Ascending aorta (tissue), 2 donors: ENCODE measurements at regions not wholly inside any gene's neighbourhood (a gene's known extent, or its start where the extent isn't known, plus 50 kb on each side); places are given as distances from the start of the nearest gene placed in this dataset.

ENCODE experiments used
- DNase-seq, 2 donors: peaks; one replicate each; pipeline ENCODE4 v3.0.0-alpha.2; 2019; ENCODE audit warnings: low spot score in 2 of 2
- H3K27ac ChIP-seq, 2 donors: fragments of 200-600 bp; sonication (generic); one replicate each; pipeline ENCODE4 v1.5.1; 2016 to 2017; ENCODE audit warnings: mild to moderate bottlenecking in 1 of 2
- H3K27me3 ChIP-seq: fragments of 200-600 bp; sonication (generic); one replicate; pipeline ENCODE4 v1.5.1; 2017
- H3K36me3 ChIP-seq, 2 donors: fragments of 200-600 bp; sonication (generic); one replicate each; pipeline ENCODE4 v1.5.1; 2016
- H3K4me1 ChIP-seq, 2 donors: fragments of 200-600 bp; sonication (generic); one replicate each; pipeline ENCODE4 v1.5.1; 2016 to 2017; ENCODE audit warnings: mild to moderate bottlenecking in 1 of 2
- H3K4me3 ChIP-seq, 2 donors: fragments of 200-600 bp; sonication (generic); one replicate each; pipeline ENCODE4 v1.5.1; 2016 to 2017; ENCODE audit warnings: mild to moderate bottlenecking in 1 of 2
- H3K9me3 ChIP-seq, 2 donors: fragments of 200-600 bp; sonication (generic); one replicate each; pipeline ENCODE4 v1.5.1; 2016
- CTCF ChIP-seq, 3 experiments: fragments of 200-600 bp in 2 of 3; fragments of 450-650 bp in 1 of 3; sonication (generic) in 2 of 3; IDR thresholded peaks; one replicate each; pipeline ENCODE4 v1.5.1; 2016 to 2019; ENCODE audit warnings: antibody characterized with exemption in 3 of 3, mild to moderate bottlenecking in 1 of 3, moderate library complexity in 1 of 3
- intact Hi-C: fragments of 100-400 bp; cut with DNase I; formaldehyde crosslinking; loops from one replicate; pipeline ENCODE4 v1.15.1; 2023

- intact Hi-C loops = no loop called here
- Histone ChIP-seq H3K36me3 (no peaks in the 10 kb centered on the region), H3K27me3 (no peaks in the 10 kb centered on the region), H3K27ac (no peak overlapping the region), H3K4me3 (no peak overlapping the region), H3K4me1 (no peaks in the 10 kb centered on the region), H3K9me3 (no peaks in the 10 kb centered on the region)
- no peak for TF ChIP-seq CTCF (IDR thresholded peaks at IDR 0.05)
- DNase-seq = no peak
These were observed 497.0 kb downstream of the DTWD2 start for GRCh38 chr5:118491351-118491750.

- no peak overlapping the region for H3K27ac ChIP-seq
- no peaks in the 10 kb centered on the region for H3K27me3 ChIP-seq
- intact Hi-C loops = no loop called here
- H3K36me3 ChIP-seq = no peaks in the 10 kb centered on the region
- no peak overlapping the region for H3K4me3 ChIP-seq
- TF ChIP-seq CTCF (IDR thresholded peaks at IDR 0.05) = no peak
- no peak for DNase-seq
- H3K4me1 ChIP-seq = no peaks in the 10 kb centered on the region
- no peaks in the 10 kb centered on the region for H3K9me3 ChIP-seq
These were observed 501.6 kb downstream of the DTWD2 start for GRCh38 chr5:118486647-118487225.

GRCh38 chr5:118479285-118479684, 509.1 kb downstream of the DTWD2 start:
- H3K27ac ChIP-seq = no peak overlapping the region
- intact Hi-C loops = no loop called here

GRCh38 chr5:118478852-118479251, 509.5 kb downstream of the DTWD2 start:
- Histone ChIP-seq H3K9me3 (no peaks in the 10 kb centered on the region), H3K4me1 (no peaks in the 10 kb centered on the region), H3K36me3 (no peaks in the 10 kb centered on the region), H3K4me3 (no peak overlapping the region), H3K27ac (no peak overlapping the region), H3K27me3 (no peaks in the 10 kb centered on the region)
- no peak for TF ChIP-seq CTCF (IDR thresholded peaks at IDR 0.05)
- DNase-seq = no peak
- intact Hi-C loops = no loop called here

More at GRCh38 chr5:118479285-118479684, 509.1 kb downstream of the DTWD2 start:
- TF ChIP-seq CTCF (IDR thresholded peaks at IDR 0.05) = no peak
- Histone ChIP-seq H3K4me1 (no peaks in the 10 kb centered on the region), H3K4me3 (no peak overlapping the region), H3K27me3 (no peaks in the 10 kb centered on the region), H3K36me3 (no peaks in the 10 kb centered on the region), H3K9me3 (no peaks in the 10 kb centered on the region)
- DNase-seq = no peak

GRCh38 chr5:118468085-118468484, 520.3 kb downstream of the DTWD2 start:
- no peak overlapping the region for H3K27ac ChIP-seq
- H3K4me1 ChIP-seq = no peaks in the 10 kb centered on the region
- intact Hi-C loops = no loop called here
- H3K36me3 ChIP-seq = no peaks in the 10 kb centered on the region
- H3K4me3 ChIP-seq = no peak overlapping the region
- no peak for DNase-seq
- no peaks in the 10 kb centered on the region for H3K27me3 ChIP-seq
- H3K9me3 ChIP-seq = no peaks in the 10 kb centered on the region
- no peak for TF ChIP-seq CTCF (IDR thresholded peaks at IDR 0.05)

- no peak for DNase-seq
- intact Hi-C loops = no loop called here
- Histone ChIP-seq H3K27me3 (no peaks in the 10 kb centered on the region), H3K36me3 (no peaks in the 10 kb centered on the region), H3K4me3 (no peak overlapping the region), H3K4me1 (no peaks in the 10 kb centered on the region), H3K27ac (no peak overlapping the region), H3K9me3 (no peaks in the 10 kb centered on the region)
- TF ChIP-seq CTCF (IDR thresholded peaks at IDR 0.05) = no peak
These were observed 521.2 kb downstream of the DTWD2 start for GRCh38 chr5:118467103-118467502.
